GM23248 (cell line): ENCODE measurements at regions not wholly inside any gene's neighbourhood (a gene's known extent, or its start where the extent isn't known, plus 50 kb on each side); places are given as distances from the start of the nearest gene placed in this dataset.
"Not testable (repeated sequence)": the region's sequence is repeated elsewhere in the genome, so short reads cannot be mapped to it uniquely, and the experiment has no call there.

ENCODE experiments used
- DNase-seq: peaks from one replicate; pipeline ENCODE4 v3.0.0-alpha.2; 2015
- H2AFZ ChIP-seq: fragments of 200-600 bp; sonication (generic); 2 replicates; pipeline ENCODE4 v1.6.1; 2016; ENCODE audit warnings: antibody characterized with exemption
- H3F3A ChIP-seq: fragments of 200-600 bp; sonication (generic); 2 replicates; pipeline ENCODE4 v1.6.1; 2016; ENCODE audit warnings: mild to moderate bottlenecking, antibody characterized with exemption, mixed run types; ENCODE audit not compliant: insufficient read depth
- H3K27ac ChIP-seq: fragments of 200-600 bp; sonication (generic); 2 replicates; pipeline ENCODE4 v1.5.1; 2016; ENCODE audit warnings: mild to moderate bottlenecking
- H3K27me3 ChIP-seq: fragments of 200-600 bp; sonication (generic); replicated peaks from 2 replicates; pipeline ENCODE4 v1.6.1; 2016; ENCODE audit warnings: mild to moderate bottlenecking; ENCODE audit not compliant: insufficient read depth
- H3K36me3 ChIP-seq: fragments of 200-600 bp; sonication (generic); 2 replicates; pipeline ENCODE4 v1.6.1; 2016; ENCODE audit warnings: low read depth, mild to moderate bottlenecking
- H3K4me1 ChIP-seq: fragments of 200-600 bp; sonication (generic); 2 replicates; pipeline ENCODE4 v1.6.1; 2016; ENCODE audit warnings: mild to moderate bottlenecking; ENCODE audit not compliant: insufficient read depth
- H3K4me2 ChIP-seq: fragments of 200-600 bp; sonication (generic); one replicate; pipeline ENCODE4 v1.6.1; 2016; ENCODE audit warnings: mild to moderate bottlenecking; ENCODE audit not compliant: unreplicated experiment
- H3K4me3 ChIP-seq: fragments of 200-600 bp; sonication (generic); 2 replicates; pipeline ENCODE4 v1.5.1; 2016; ENCODE audit warnings: mild to moderate bottlenecking
- H3K79me2 ChIP-seq: fragments of 200-600 bp; sonication (generic); 2 replicates; pipeline ENCODE4 v1.6.1; 2016; ENCODE audit warnings: mild to moderate bottlenecking; ENCODE audit not compliant: insufficient read depth
- H3K9ac ChIP-seq: fragments of 200-600 bp; sonication (generic); 2 replicates; pipeline ENCODE4 v1.6.1; 2016; ENCODE audit warnings: mild to moderate bottlenecking
- H3K9me2 ChIP-seq: fragments of 200-600 bp; sonication (generic); 2 replicates; pipeline ENCODE4 v1.6.1; 2016; ENCODE audit warnings: mixed run types, mild to moderate bottlenecking, moderate library complexity; ENCODE audit not compliant: insufficient read depth
- H3K9me3 ChIP-seq: fragments of 200-600 bp; sonication (generic); one replicate; pipeline ENCODE4 v1.6.1; 2017; ENCODE audit warnings: low read depth
- H4K20me1 ChIP-seq: fragments of 200-600 bp; sonication (generic); 2 replicates; pipeline ENCODE4 v1.6.0; 2016; ENCODE audit not compliant: insufficient read depth
- EZH2 ChIP-seq: fragments of 200-600 bp; sonication (generic); IDR thresholded peaks from 2 replicates; pipeline ENCODE4 v1.6.1; 2018; ENCODE audit warnings: antibody characterized with exemption, mild to moderate bottlenecking; ENCODE audit not compliant: insufficient read depth, poor library complexity, severe bottlenecking
- EZH2phosphoT487 ChIP-seq: fragments of 200-600 bp; sonication (generic); IDR thresholded peaks from 2 replicates; pipeline ENCODE4 v1.6.1; 2018; ENCODE audit warnings: antibody characterized with exemption, moderate library complexity, mild to moderate bottlenecking, low read depth; ENCODE audit not compliant: insufficient read depth
- WGBS, 2 experiments: methylation state at CpG; one replicate each; pipeline ENCODE4 v1.1.6; 2015 to 2017; ENCODE audit warnings: low lambda C conversion rate in 2 of 2, low coverage in 1 of 2; ENCODE audit errors: missing lambda C conversion rate in 2 of 2; 5-methylcytosine and 5-hydroxymethylcytosine counted together
- in situ Hi-C: fragments of 300-500 bp; cut with MboI; formaldehyde crosslinking; loops from 2 replicates; pipeline ENCODE4 v1.15.0; 2020

DNA sequence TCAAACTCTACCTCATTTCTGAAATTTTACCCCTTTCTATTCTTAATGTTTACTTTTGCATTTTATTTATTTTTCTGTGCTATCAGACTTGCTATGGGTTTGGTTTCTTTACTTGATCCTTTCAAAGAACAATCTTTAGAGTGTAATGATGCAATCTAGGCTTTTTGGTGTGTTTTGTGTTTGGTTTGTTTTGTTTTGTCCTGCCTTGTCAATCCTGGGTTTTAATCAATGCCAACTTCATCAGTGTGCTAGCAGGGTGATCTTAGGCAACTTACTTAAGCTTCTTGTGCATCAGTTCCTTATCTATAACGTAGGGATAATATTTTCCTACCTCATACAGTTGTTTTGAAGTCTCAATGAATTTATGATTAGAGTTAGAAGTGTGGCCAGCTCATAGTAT lies 350.4 kb downstream of the NR4A2 start:
- no peak for DNase-seq
- in situ Hi-C loops, result no loop called here
- Histone ChIP-seq H3K9ac (no peak overlapping the region), H4K20me1 (no peaks in the 10 kb centered on the region), H3K27me3 (no peaks in the 10 kb centered on the region), H3K4me2 (no peak overlapping the region), H2AFZ (no peak overlapping the region), H3K4me3 (no peak overlapping the region), H3K4me1 (no peaks in the 10 kb centered on the region), H3K9me3 (no peaks in the 10 kb centered on the region), H3K79me2 (no peaks in the 10 kb centered on the region), H3K36me3 (no peaks in the 10 kb centered on the region), H3F3A (no peaks in the 10 kb centered on the region), H3K27ac (no peak overlapping the region), H3K9me2 (no peaks in the 10 kb centered on the region)
- TF ChIP-seq EZH2, result no peak
- 3 to 8% methylated on average over 1 of the region's 1 CpG for WGBS, 2 experiments

- no peaks in the 10 kb centered on the region for H3K9me3 ChIP-seq
- H3K4me2 ChIP-seq, result no peak overlapping the region
- no peak overlapping the region for H3K4me3 ChIP-seq
- no peaks in the 10 kb centered on the region for H3K9me2 ChIP-seq
- no peaks in the 10 kb centered on the region for H4K20me1 ChIP-seq
- no peak for TF ChIP-seq EZH2
- no peak overlapping the region for H3K27ac ChIP-seq
- H3K4me1 ChIP-seq, result no peaks in the 10 kb centered on the region
- H3K79me2 ChIP-seq, result no peaks in the 10 kb centered on the region
- no peaks in the 10 kb centered on the region for H3F3A ChIP-seq
- no peaks in the 10 kb centered on the region for H3K27me3 ChIP-seq
- no peak overlapping the region for H3K9ac ChIP-seq
- DNase-seq, result no peak
- no peak overlapping the region for H2AFZ ChIP-seq
- WGBS, 2 experiments, result 27 to 44% methylated on average over 3 of the region's 3 CpGs
- in situ Hi-C loops, result no loop called here
- H3K36me3 ChIP-seq, result no peaks in the 10 kb centered on the region
Observed at GRCh38 chr2:155980941-155981560, 351.5 kb downstream of the NR4A2 start.

GRCh38 chr2:155975734-155976133 lies 356.8 kb downstream of the NR4A2 start:
- Histone ChIP-seq H3K4me3 (no peak overlapping the region), H3K4me1 (no peaks in the 10 kb centered on the region), H3K27me3 (no peaks in the 10 kb centered on the region), H3K9ac (no peak overlapping the region), H3K27ac (no peak overlapping the region), H3K9me2 (no peaks in the 10 kb centered on the region), H3F3A (no peaks in the 10 kb centered on the region), H4K20me1 (no peaks in the 10 kb centered on the region), H3K79me2 (no peaks in the 10 kb centered on the region), H3K36me3 (no peaks in the 10 kb centered on the region), H3K4me2 (no peak overlapping the region), H3K9me3 (no peaks in the 10 kb centered on the region), H2AFZ (no peak overlapping the region)
- TF ChIP-seq EZH2phosphoT487 (no peak), EZH2 (no peak)
- in situ Hi-C loops, result no loop called here
- DNase-seq, result no peak

DNA sequence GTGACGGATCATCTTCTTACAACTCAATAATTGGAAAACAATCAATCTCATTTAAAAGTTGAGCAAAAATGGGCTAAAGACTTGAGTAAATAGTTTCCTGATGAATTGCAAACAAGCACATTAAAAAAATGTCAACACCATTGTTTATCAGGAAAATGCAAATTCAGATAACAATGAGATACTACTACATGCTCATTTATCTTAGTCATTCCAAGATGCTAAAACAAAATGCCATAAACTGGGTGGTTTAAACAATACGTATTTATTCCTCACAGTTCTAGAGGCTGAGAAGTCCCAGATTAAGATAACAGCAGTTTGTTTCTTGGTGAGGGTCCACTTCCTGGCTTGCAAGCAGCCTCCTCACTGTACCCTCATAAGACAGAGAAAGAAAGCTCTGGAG lies 359.6 kb downstream of the NR4A2 start:
- WGBS, 2 experiments, result 9% methylated on average over 2 of the region's 2 CpGs

GRCh38 chr2:155966064-155966471 lies 366.5 kb downstream of the NR4A2 start:
- H3K9ac ChIP-seq, DNase-seq, H3K9me3 ChIP-seq, in situ Hi-C loops, H3K27ac ChIP-seq, H3K27me3 ChIP-seq, H3K4me3 ChIP-seq, H3K36me3 ChIP-seq, H3K4me1 ChIP-seq, H3F3A ChIP-seq, H2AFZ ChIP-seq, H3K9me2 ChIP-seq, H3K4me2 ChIP-seq, H4K20me1 ChIP-seq, H3K79me2 ChIP-seq: not testable (repeated sequence)
- 63 to 71% methylated on average over 15 to 18 of the region's 18 CpGs for WGBS, 2 experiments

More for the DNA sequence above, 359.6 kb downstream of the NR4A2 start:
- no peak for TF ChIP-seq EZH2phosphoT487
- TF ChIP-seq EZH2, result no peak
- Histone ChIP-seq H3K36me3 (no peaks in the 10 kb centered on the region), H3K79me2 (no peaks in the 10 kb centered on the region), H3K4me1 (no peaks in the 10 kb centered on the region), H3K4me2 (no peak overlapping the region), H3K9me3 (no peaks in the 10 kb centered on the region), H3F3A (no peaks in the 10 kb centered on the region), H2AFZ (no peak overlapping the region), H3K4me3 (no peak overlapping the region), H4K20me1 (no peaks in the 10 kb centered on the region), H3K27ac (no peak overlapping the region), H3K9ac (no peak overlapping the region), H3K27me3 (no peaks in the 10 kb centered on the region), H3K9me2 (no peaks in the 10 kb centered on the region)
- in situ Hi-C loops, result no loop called here
- DNase-seq, result no peak
